H1 (cell line): ENCODE measurements at regions not wholly inside any gene's neighbourhood (a gene's known extent, or its start where the extent isn't known, plus 50 kb on each side); places are given as distances from the start of the nearest gene placed in this dataset.

Experiments used
- CTCF ChIA-PET: fragments of 300-600 bp; sonication (Branson Sonifier 250); formaldehyde crosslinking; loops from one replicate; lab custom pipeline; 2021; ENCODE audit not compliant: partially characterized antibody; lab: Charles Lee
- POLR2A ChIA-PET: fragments of 300-600 bp; sonication (Branson Sonifier 250); formaldehyde crosslinking; loops from one replicate; lab custom pipeline; 2021; ENCODE audit warnings: inconsistent platforms; ENCODE audit not compliant: partially characterized antibody; lab: Charles Lee
- DNase-seq, 2 experiments: peaks; one replicate each; pipeline versions ENCODE4 v3.0.0 to v3.0.0-alpha.2; 2010 to 2022; ENCODE audit warnings: low spot score in 2 of 2, low read depth in 1 of 2, mixed read lengths in 1 of 2
- FAIRE-seq: peaks from 2 replicates; lab custom pipeline; 2011; peaks lifted over from hg19 to GRCh38; lab: Jason Lieb, UNC
- H2AFZ ChIP-seq: 2 replicates; pipeline ENCODE4 v1.8.1; 2012; ENCODE audit warnings: low read length, inconsistent platforms
- H2AK5ac ChIP-seq: 2 replicates; pipeline ENCODE4 v1.6.1; 2013; ENCODE audit warnings: low read depth, low read length
- H2BK120ac ChIP-seq: replicated peaks from 2 replicates; pipeline ENCODE3; 2013; ENCODE audit warnings: low read depth, low read length, inconsistent platforms
- H2BK12ac ChIP-seq: 2 replicates; pipeline ENCODE4 v1.6.1; 2013; ENCODE audit warnings: low read depth, low read length
- H2BK15ac ChIP-seq: 2 replicates; pipeline ENCODE4 v1.6.1; 2013; ENCODE audit warnings: low read length
- H2BK20ac ChIP-seq: 2 replicates; pipeline ENCODE4 v1.6.1; 2013; ENCODE audit warnings: low read length
- H2BK5ac ChIP-seq: 2 replicates; pipeline ENCODE4 v1.6.1; 2013; ENCODE audit warnings: low read depth, low read length
- H3K14ac ChIP-seq: 2 replicates; pipeline ENCODE4 v1.6.1; 2013; ENCODE audit warnings: inconsistent platforms; ENCODE audit not compliant: insufficient read length
- H3K18ac ChIP-seq: 2 replicates; pipeline ENCODE4 v1.6.1; 2013; ENCODE audit warnings: low read length; ENCODE audit errors: extremely low read depth
- H3K23ac ChIP-seq: 2 replicates; pipeline ENCODE4 v1.6.1; 2013; ENCODE audit warnings: inconsistent platforms; ENCODE audit not compliant: insufficient read length
- H3K23me2 ChIP-seq: 2 replicates; pipeline ENCODE4 v1.6.1; 2013; ENCODE audit warnings: low read depth, low read length
- H3K27ac ChIP-seq: 2 replicates; pipeline ENCODE4 v1.6.1; 2011; ENCODE audit warnings: low read depth, low read length, inconsistent platforms
- H3K27me3 ChIP-seq, 4 experiments: replicated peaks in 1 of 4; 1 replicate in 1 of 4; 2 replicates in 3 of 4; pipeline versions ENCODE4 v1.6.1 to v1.8.1; 2011 to 2013; ENCODE audit warnings: low read length in 3 of 4, mild to moderate bottlenecking in 3 of 4, inconsistent platforms in 2 of 4, mixed read lengths in 2 of 4, moderate library complexity in 1 of 4; ENCODE audit not compliant: control insufficient read depth in 3 of 4, insufficient read depth in 3 of 4; ENCODE audit errors: extremely low read depth in 1 of 4
- H3K36me3 ChIP-seq, 4 experiments: 2 replicates each; pipeline versions ENCODE4 v1.6.1 to v1.8.1; 2011 to 2013; ENCODE audit warnings: mild to moderate bottlenecking in 4 of 4, low read length in 3 of 4, moderate library complexity in 2 of 4, control low read depth in 1 of 4, inconsistent platforms in 1 of 4; ENCODE audit not compliant: insufficient read depth in 4 of 4, control insufficient read depth in 2 of 4
- H3K4ac ChIP-seq: replicated peaks from 2 replicates; pipeline ENCODE3; 2013; ENCODE audit warnings: low read length, low read depth, mixed read lengths, inconsistent platforms; ENCODE audit not compliant: insufficient read length
- H3K4me1 ChIP-seq, 4 experiments: replicated peaks in 1 of 4; 1 replicate in 1 of 4; 2 replicates in 3 of 4; pipeline versions ENCODE4 v1.6.1 to v1.8.1; 2011 to 2013; ENCODE audit warnings: low read length in 3 of 4, inconsistent platforms in 2 of 4, mixed read lengths in 1 of 4; ENCODE audit not compliant: insufficient read depth in 4 of 4, control insufficient read depth in 3 of 4
- H3K4me2 ChIP-seq, 2 experiments: 2 replicates each; pipeline versions ENCODE4 v1.6.1 to v1.8.1; 2011 to 2013; ENCODE audit warnings: low read depth in 2 of 2, low read length in 2 of 2, control low read depth in 1 of 2, inconsistent platforms in 1 of 2, mild to moderate bottlenecking in 1 of 2; ENCODE audit not compliant: insufficient read depth in 1 of 2
- H3K4me3 ChIP-seq, 4 experiments: fragments of 200-600, 300-600 bp in 1 of 4; sonication (generic), shearing (Covaris generic), sonication (Bioruptor Twin) in 1 of 4; 2 replicates each; pipeline versions ENCODE4 v1.5.1 to v1.8.1; 2011 to 2016; ENCODE audit warnings: low read length in 4 of 4, low read depth in 3 of 4, control low read depth in 2 of 4, inconsistent platforms in 2 of 4, mild to moderate bottlenecking in 2 of 4, mixed read lengths in 1 of 4, moderate library complexity in 1 of 4; ENCODE audit not compliant: insufficient read depth in 2 of 4; ENCODE audit errors: extremely low read depth in 1 of 4
- H3K56ac ChIP-seq: replicated peaks from 2 replicates; pipeline ENCODE3; 2013; ENCODE audit warnings: low read depth, mild to moderate bottlenecking, mixed read lengths, low read length, inconsistent platforms; ENCODE audit not compliant: insufficient read length
- H3K79me1 ChIP-seq: 2 replicates; pipeline ENCODE4 v1.6.1; 2013; ENCODE audit warnings: low read depth, low read length, control low read depth
- H3K79me2 ChIP-seq, 2 experiments: 2 replicates each; pipeline versions ENCODE4 v1.6.1 to v1.8.1; 2012 to 2013; ENCODE audit warnings: low read length in 2 of 2, mild to moderate bottlenecking in 2 of 2, inconsistent platforms in 1 of 2; ENCODE audit not compliant: insufficient read depth in 2 of 2, control insufficient read depth in 1 of 2
- H3K9ac ChIP-seq, 4 experiments: replicated peaks in 1 of 4; 1 replicate in 1 of 4; 2 replicates in 3 of 4; pipeline versions ENCODE4 v1.6.1 to v1.8.1; 2011 to 2013; ENCODE audit warnings: low read depth in 3 of 4, low read length in 3 of 4, control low read depth in 2 of 4, mild to moderate bottlenecking in 2 of 4, moderate library complexity in 2 of 4, inconsistent platforms in 1 of 4; ENCODE audit errors: extremely low read depth in 1 of 4
- H3K9me3 ChIP-seq, 2 experiments: 2 replicates each; pipeline versions ENCODE4 v1.6.1 to v1.8.1; 2012 to 2013; ENCODE audit warnings: mild to moderate bottlenecking in 2 of 2, moderate library complexity in 2 of 2, control low read depth in 1 of 2, inconsistent platforms in 1 of 2, low read depth in 1 of 2, low read length in 1 of 2, mixed read lengths in 1 of 2; ENCODE audit not compliant: insufficient read depth in 2 of 2
- H4K20me1 ChIP-seq, 2 experiments: replicated peaks in 1 of 2; 2 replicates each; pipeline versions ENCODE3 to v1.8.1; 2011 to 2013; ENCODE audit warnings: inconsistent platforms in 2 of 2, low read length in 2 of 2, mild to moderate bottlenecking in 1 of 2; ENCODE audit not compliant: insufficient read depth in 2 of 2, control insufficient read depth in 1 of 2
- H4K5ac ChIP-seq: 2 replicates; pipeline ENCODE4 v1.6.1; 2013; ENCODE audit warnings: low read length, low read depth, mixed read lengths, inconsistent platforms; ENCODE audit not compliant: insufficient read length
- H4K8ac ChIP-seq: 2 replicates; pipeline ENCODE4 v1.8.0; 2013; ENCODE audit warnings: mild to moderate bottlenecking, moderate library complexity, low read length, inconsistent platforms; ENCODE audit not compliant: insufficient read depth; ENCODE audit errors: extremely low read depth
- H4K91ac ChIP-seq: replicated peaks from 2 replicates; pipeline ENCODE3; 2013; ENCODE audit warnings: low read length, mixed read lengths, inconsistent platforms; ENCODE audit not compliant: insufficient read length
- CBX5 ChIP-seq: fragments of 300-800, 300-1000 bp; sonication (generic); IDR thresholded peaks from 2 replicates; pipeline ENCODE4 v1.7.1; 2016; ENCODE audit warnings: antibody characterized with exemption, low read length, low read depth
- EGR1 ChIP-seq: IDR thresholded peaks from 2 replicates; pipeline ENCODE4 v1.6.1; 2011; ENCODE audit warnings: low read depth, low read length, borderline replicate concordance
- NRF1 ChIP-seq: IDR thresholded peaks from 2 replicates; pipeline ENCODE4 v1.6.1; 2011; ENCODE audit warnings: mild to moderate bottlenecking, low read depth, low read length, improper control_type of control experiment
- SP2 ChIP-seq: IDR thresholded peaks from 2 replicates; pipeline ENCODE4 v1.6.1; 2012; ENCODE audit warnings: mild to moderate bottlenecking, low read length, inconsistent platforms

DNA sequence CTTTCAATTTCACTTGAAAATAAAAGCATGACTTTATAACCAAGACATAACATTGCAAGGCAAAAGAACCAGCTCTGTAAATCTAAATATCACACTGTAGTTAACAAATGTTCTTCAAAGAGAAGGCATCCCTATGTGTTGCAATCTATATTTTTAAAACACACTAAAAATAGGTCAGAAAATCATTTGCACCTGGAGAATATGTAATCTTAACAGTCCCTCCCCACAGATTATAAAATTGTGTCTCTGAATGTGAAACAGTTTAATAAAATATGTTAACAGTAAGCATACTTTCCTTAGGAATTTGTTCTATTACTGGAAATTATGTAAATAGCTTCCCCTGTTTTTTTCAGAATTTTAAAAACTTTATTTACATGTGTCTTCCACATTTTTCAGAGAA is 351.9 kb downstream of the COL12A1 start:
- Histone ChIP-seq H2BK12ac (no peak overlapping the region), H3K4me1 (no peaks in the 10 kb centered on the region), H3K4ac (no peak overlapping the region), H4K91ac (no peak overlapping the region), H2BK20ac (no peak overlapping the region), H3K4me2 (no peak overlapping the region), H4K8ac (no peak overlapping the region), H4K20me1 (no peaks in the 10 kb centered on the region), H2BK15ac (no peak overlapping the region), H3K56ac (no peak overlapping the region), H3K4me3 (no peak overlapping the region), H2AK5ac (no peak overlapping the region), H3K79me2 (no peaks in the 10 kb centered on the region), H3K27me3 (no peaks in the 10 kb centered on the region), H3K9me3 (no peaks in the 10 kb centered on the region), H3K23ac (no peak overlapping the region), H3K27ac (no peak overlapping the region), H3K18ac (no peak overlapping the region), H3K23me2 (no peaks in the 10 kb centered on the region), H3K9ac (no peak overlapping the region), H2AFZ (no peak overlapping the region), H3K36me3 (no peaks in the 10 kb centered on the region), H2BK120ac (no peak overlapping the region), H3K79me1 (no peaks in the 10 kb centered on the region), H4K5ac (no peak overlapping the region), H2BK5ac (no peak overlapping the region), H3K14ac (no peak overlapping the region)
- TF ChIP-seq CBX5 (no peak), SP2 (no peak), EGR1 (no peak), NRF1 (no peak)
- no peak for DNase-seq
- no peak for FAIRE-seq
- ChIA-PET POLR2A (no interaction called here), CTCF (interaction anchor here (1.1 kb wide), 1 partner anchor 12 kb away, joined by 3 read pairs; no protein-coding TSS in a partner anchor)
